ENCODE measurements at regions not wholly inside any gene's neighbourhood (a gene's known extent, or its start where the extent isn't known, plus 50 kb on each side); places are given as distances from the start of the nearest gene placed in this dataset.

GRCh38 chr12:126019385-126019784 lies 954.1 kb downstream of the AACS start:
- TF ChIP-seq CTCF (IDR thresholded peaks at IDR 0.05; ENCODE audit: insufficient read depth, low read length, missing control alignments) = no peak
- no peak for DNase-seq (ENCODE audit: low read depth, low spot score)
- POLR2A ChIA-PET = no interaction called here
- CTCF ChIA-PET = no interaction called here
- no peak overlapping the region for H3K4me3 ChIP-seq (ENCODE audit: low read depth, low read length)

- TF ChIP-seq CTCF (IDR thresholded peaks at IDR 0.05; ENCODE audit: insufficient read depth, low read length, missing control alignments) = no peak
- no peak overlapping the region for H3K4me3 ChIP-seq (ENCODE audit: low read depth, low read length)
- POLR2A ChIA-PET = no interaction called here
- no peak for DNase-seq (ENCODE audit: low read depth, low spot score)
- CTCF ChIA-PET = no interaction called here
Observed at GRCh38 chr12:126021675-126022074, 956.4 kb downstream of the AACS start.

- ChIA-PET POLR2A (no interaction called here), CTCF (no interaction called here)
- H3K4me3 ChIP-seq (ENCODE audit: low read depth, low read length) = no peak overlapping the region
- no peak for TF ChIP-seq CTCF (IDR thresholded peaks at IDR 0.05; ENCODE audit: insufficient read depth, low read length, missing control alignments)
- DNase-seq (ENCODE audit: low read depth, low spot score) = no peak
Observed at GRCh38 chr12:126027825-126028224, 962.6 kb downstream of the AACS start.

- DNase-seq (ENCODE audit: low read depth, low spot score) = no peak
- TF ChIP-seq CTCF (IDR thresholded peaks at IDR 0.05; ENCODE audit: insufficient read depth, low read length, missing control alignments) = no peak
- CTCF ChIA-PET = no interaction called here
- no peak overlapping the region for H3K4me3 ChIP-seq (ENCODE audit: low read depth, low read length)
- POLR2A ChIA-PET = no interaction called here
Observed at GRCh38 chr12:126030573-126030972, 965.3 kb downstream of the AACS start.

GRCh38 chr12:126033751-126034150 lies 968.5 kb downstream of the AACS start:
- TF ChIP-seq CTCF (IDR thresholded peaks at IDR 0.05; ENCODE audit: insufficient read depth, low read length, missing control alignments) = no peak
- H3K4me3 ChIP-seq (ENCODE audit: low read depth, low read length) = no peak overlapping the region
- ChIA-PET CTCF (no interaction called here), POLR2A (no interaction called here)
- no peak for DNase-seq (ENCODE audit: low read depth, low spot score)

GRCh38 chr12:126036348-126036747 lies 971.1 kb downstream of the AACS start:
- H3K4me3 ChIP-seq (ENCODE audit: low read depth, low read length) = no peak overlapping the region
- no peak for DNase-seq (ENCODE audit: low read depth, low spot score)
- CTCF ChIA-PET = no interaction called here
- POLR2A ChIA-PET = no interaction called here
- no peak for TF ChIP-seq CTCF (IDR thresholded peaks at IDR 0.05; ENCODE audit: insufficient read depth, low read length, missing control alignments)
